ENCODE measurements at regions not wholly inside any gene's neighbourhood (a gene's known extent, or its start where the extent isn't known, plus 50 kb on each side); places are given as distances from the start of the nearest gene placed in this dataset.

- no peak overlapping the region for H3K4me3 ChIP-seq (IDR thresholded peaks at IDR 0.05; ENCODE audit: insufficient read depth, low read depth, low read length)
- H3K27ac ChIP-seq: no peak overlapping the region
- no peaks in the 10 kb centered on the region for H4K20me1 ChIP-seq (ENCODE audit: insufficient read depth)
- no peaks in the 10 kb centered on the region for H3K4me1 ChIP-seq (ENCODE audit: low read depth, poor library complexity, severe bottlenecking)
- H3K36me3 ChIP-seq (ENCODE audit: insufficient read depth): no peaks in the 10 kb centered on the region
- H3K4me2 ChIP-seq: no peak overlapping the region
- TF ChIP-seq CTCF (conservative IDR thresholded peaks at IDR 0.05; ENCODE audit: low read depth, low read length): no peak
- no peaks in the 10 kb centered on the region for H3K79me2 ChIP-seq (ENCODE audit: insufficient read depth, low read depth)
- H3K27me3 ChIP-seq (ENCODE audit: insufficient read depth, low read depth): no peaks in the 10 kb centered on the region
- no peak overlapping the region for H2AFZ ChIP-seq (ENCODE audit: low read depth)
- no peak overlapping the region for H3K9ac ChIP-seq
These were observed 531.3 kb upstream of the FZD8 start for GRCh38 chr10:36173364-36173763.

- no peak overlapping the region for H3K4me3 ChIP-seq (IDR thresholded peaks at IDR 0.05; ENCODE audit: insufficient read depth, low read depth, low read length)
- no peaks in the 10 kb centered on the region for H3K79me2 ChIP-seq (ENCODE audit: insufficient read depth, low read depth)
- no peak overlapping the region for H2AFZ ChIP-seq (ENCODE audit: low read depth)
- H3K9ac ChIP-seq: no peak overlapping the region
- TF ChIP-seq CTCF (conservative IDR thresholded peaks at IDR 0.05; ENCODE audit: low read depth, low read length): no peak
- no peaks in the 10 kb centered on the region for H4K20me1 ChIP-seq (ENCODE audit: insufficient read depth)
- H3K27ac ChIP-seq: no peak overlapping the region
- no peak overlapping the region for H3K4me2 ChIP-seq
- no peaks in the 10 kb centered on the region for H3K36me3 ChIP-seq (ENCODE audit: insufficient read depth)
- H3K4me1 ChIP-seq (ENCODE audit: low read depth, poor library complexity, severe bottlenecking): no peaks in the 10 kb centered on the region
- H3K27me3 ChIP-seq (ENCODE audit: insufficient read depth, low read depth): no peaks in the 10 kb centered on the region
These were observed 530.2 kb upstream of the FZD8 start for GRCh38 chr10:36171953-36172940.

- no peak overlapping the region for H2AFZ ChIP-seq (ENCODE audit: low read depth)
- TF ChIP-seq CTCF (conservative IDR thresholded peaks at IDR 0.05; ENCODE audit: low read depth, low read length): no peak
- H3K27ac ChIP-seq: no peak overlapping the region
- no peaks in the 10 kb centered on the region for H3K36me3 ChIP-seq (ENCODE audit: insufficient read depth)
- no peaks in the 10 kb centered on the region for H3K4me1 ChIP-seq (ENCODE audit: low read depth, poor library complexity, severe bottlenecking)
- H3K4me2 ChIP-seq: no peak overlapping the region
- no peaks in the 10 kb centered on the region for H3K27me3 ChIP-seq (ENCODE audit: insufficient read depth, low read depth)
- H4K20me1 ChIP-seq (ENCODE audit: insufficient read depth): no peaks in the 10 kb centered on the region
- H3K9ac ChIP-seq: no peak overlapping the region
- no peak overlapping the region for H3K4me3 ChIP-seq (IDR thresholded peaks at IDR 0.05; ENCODE audit: insufficient read depth, low read depth, low read length)
- no peaks in the 10 kb centered on the region for H3K79me2 ChIP-seq (ENCODE audit: insufficient read depth, low read depth)
These were observed 529.5 kb upstream of the FZD8 start for GRCh38 chr10:36171556-36171952.

- no peaks in the 10 kb centered on the region; the same call in 1 of the 2 replicates for H3K36me3 ChIP-seq (ENCODE audit: insufficient read depth)
- no peak overlapping the region for H3K4me2 ChIP-seq
- no peaks in the 10 kb centered on the region for H4K20me1 ChIP-seq (ENCODE audit: insufficient read depth)
- H2AFZ ChIP-seq (ENCODE audit: low read depth): no peak overlapping the region
- H3K4me1 ChIP-seq (ENCODE audit: low read depth, poor library complexity, severe bottlenecking): no peaks in the 10 kb centered on the region
- H3K27me3 ChIP-seq (ENCODE audit: insufficient read depth, low read depth): no peaks in the 10 kb centered on the region
- TF ChIP-seq CTCF (conservative IDR thresholded peaks at IDR 0.05; ENCODE audit: low read depth, low read length): no peak
- H3K4me3 ChIP-seq (IDR thresholded peaks at IDR 0.05; ENCODE audit: insufficient read depth, low read depth, low read length): no peak overlapping the region
- no peak overlapping the region for H3K9ac ChIP-seq
- no peak overlapping the region for H3K27ac ChIP-seq
- H3K79me2 ChIP-seq (ENCODE audit: insufficient read depth, low read depth): no peaks in the 10 kb centered on the region
These were observed 528.9 kb upstream of the FZD8 start for GRCh38 chr10:36170943-36171501.

Data from KMS-11 (cell line).